ENCODE measurements at regions not wholly inside any gene's neighbourhood (a gene's known extent, or its start where the extent isn't known, plus 50 kb on each side); places are given as distances from the start of the nearest gene placed in this dataset.
A peak's percentile ranks its signal among the peaks of the same experiment; 100 is the strongest.

GRCh38 chr6:120077489-120077888 lies 727.9 kb upstream of the MAN1A1 start:
- FAIRE-seq (no peak), DNase-seq (ENCODE audit: low read depth, low spot score) (no peak)
- Histone ChIP-seq H3K36me3 (ENCODE audit: control insufficient read depth in 2 of 2, extremely low read depth in 1 of 2, insufficient read depth in 2 of 2, low read length in 2 of 2) (no peaks in the 10 kb centered on the region), H3K9me3 (ENCODE audit: control insufficient read depth, low read depth, low read length) (no peaks in the 10 kb centered on the region), H3K27ac (ENCODE audit: control insufficient read depth, insufficient read depth, low read length) (no peak overlapping the region), H3K27me3 (ENCODE audit: control insufficient read depth, extremely low read depth, insufficient read depth, low read length) (no peaks in the 10 kb centered on the region), H3K4me3 (ENCODE audit: control insufficient read depth in 2 of 3, extremely low read depth in 1 of 3, insufficient read depth in 2 of 3, low read depth in 1 of 3, low read length in 3 of 3) (no peak overlapping the region), H3K79me2 (ENCODE audit: control insufficient read depth, insufficient read depth, low read length) (no peaks in the 10 kb centered on the region), H3K9me1 (ENCODE audit: control insufficient read depth, extremely low read depth, insufficient read depth, low read length) (no peaks in the 10 kb centered on the region), H2AFZ (ENCODE audit: control insufficient read depth, low read length) (no peak overlapping the region), H3K4me2 (ENCODE audit: control insufficient read depth, extremely low read depth, insufficient read depth, low read depth, low read length) (no peak overlapping the region), H3K4me1 (ENCODE audit: control insufficient read depth, extremely low read depth, insufficient read depth, low read length) (no peaks in the 10 kb centered on the region), H3K9ac (ENCODE audit: control insufficient read depth, extremely low read depth, insufficient read depth, low read length) (no peak overlapping the region), H4K20me1 (ENCODE audit: control insufficient read depth, extremely low read depth, insufficient read depth, low read length) (no peaks in the 10 kb centered on the region)
- no peak for TF ChIP-seq EZH2 (IDR thresholded peaks at IDR 0.05; ENCODE audit: low read length)
- TF ChIP-seq CTCF (optimal IDR thresholded peaks at IDR 0.05 in 1 of 3, IDR thresholded peaks at IDR 0.05 in 1 of 3, conservative IDR thresholded peaks at IDR 0.05 in 1 of 3; ENCODE audit: extremely low read depth in 1 of 3, insufficient read depth in 2 of 3, low read length in 3 of 3), result peak; percentile 44 to 70 (median 61)
- dilution Hi-C loops (cut with MboI; ENCODE audit: extremely low pct_ligation_motif_present, low sequenced_read_pairs), result no loop called here

GRCh38 chr6:120058410-120058809 lies 708.8 kb upstream of the MAN1A1 start:
- dilution Hi-C loops (cut with MboI; ENCODE audit: extremely low pct_ligation_motif_present, low sequenced_read_pairs), result no loop called here
- TF ChIP-seq CTCF (optimal IDR thresholded peaks at IDR 0.05 in 1 of 3, IDR thresholded peaks at IDR 0.05 in 1 of 3, conservative IDR thresholded peaks at IDR 0.05 in 1 of 3; ENCODE audit: extremely low read depth in 1 of 3, insufficient read depth in 2 of 3, low read length in 3 of 3), result no peak
- no peak for TF ChIP-seq EZH2 (IDR thresholded peaks at IDR 0.05; ENCODE audit: low read length)

More at GRCh38 chr6:120058410-120058809, 708.8 kb upstream of the MAN1A1 start:
- H3K27ac ChIP-seq (ENCODE audit: control insufficient read depth, insufficient read depth, low read length), result no peak overlapping the region
- no peaks in the 10 kb centered on the region for H3K9me3 ChIP-seq (ENCODE audit: control insufficient read depth, low read depth, low read length)
- no peak overlapping the region for H3K4me3 ChIP-seq (ENCODE audit: control insufficient read depth in 2 of 3, extremely low read depth in 1 of 3, insufficient read depth in 2 of 3, low read depth in 1 of 3, low read length in 3 of 3)
- no peaks in the 10 kb centered on the region for H4K20me1 ChIP-seq (ENCODE audit: control insufficient read depth, extremely low read depth, insufficient read depth, low read length)
- DNase-seq (ENCODE audit: low read depth, low spot score) (no peak), FAIRE-seq (no peak)
- no peak overlapping the region for H3K9ac ChIP-seq (ENCODE audit: control insufficient read depth, extremely low read depth, insufficient read depth, low read length)
- no peak overlapping the region for H2AFZ ChIP-seq (ENCODE audit: control insufficient read depth, low read length)
- H3K79me2 ChIP-seq (ENCODE audit: control insufficient read depth, insufficient read depth, low read length), result no peaks in the 10 kb centered on the region
- H3K4me1 ChIP-seq (ENCODE audit: control insufficient read depth, extremely low read depth, insufficient read depth, low read length), result no peaks in the 10 kb centered on the region
- no peaks in the 10 kb centered on the region for H3K9me1 ChIP-seq (ENCODE audit: control insufficient read depth, extremely low read depth, insufficient read depth, low read length)
- H3K27me3 ChIP-seq (ENCODE audit: control insufficient read depth, extremely low read depth, insufficient read depth, low read length), result no peaks in the 10 kb centered on the region
- no peaks in the 10 kb centered on the region for H3K36me3 ChIP-seq (ENCODE audit: control insufficient read depth in 2 of 2, extremely low read depth in 1 of 2, insufficient read depth in 2 of 2, low read length in 2 of 2)
- H3K4me2 ChIP-seq (ENCODE audit: control insufficient read depth, extremely low read depth, insufficient read depth, low read depth, low read length), result no peak overlapping the region

Data from keratinocyte (primary cell).